Common myeloid progenitor, CD34-positive (primary cell): ENCODE measurements at regions not wholly inside any gene's neighbourhood (a gene's known extent, or its start where the extent isn't known, plus 50 kb on each side); places are given as distances from the start of the nearest gene placed in this dataset.

Experiments
- CTCF ChIA-PET: fragments of 350-600 bp; sonication (Branson Sonifier 250); formaldehyde crosslinking; loops from one replicate; lab custom pipeline; 2021; ENCODE audit warnings: antibody characterized with exemption; lab: Charles Lee
- POLR2A ChIA-PET: fragments of 350-600 bp; sonication (Branson Sonifier 250); formaldehyde crosslinking; loops from one replicate; lab custom pipeline; 2021; ENCODE audit warnings: antibody characterized with exemption; lab: Charles Lee
- DNase-seq, 3 donors: peaks; one replicate each; pipeline versions ENCODE4 v3.0.0 to v3.0.0-alpha.2; 2013
- H3K27ac ChIP-seq, 2 experiments: 1 replicate in 1 of 2; 2 replicates in 1 of 2; pipeline ENCODE4 v1.7.0; 2013; ENCODE audit warnings: inconsistent platforms in 2 of 2, low read length in 2 of 2, mild to moderate bottlenecking in 2 of 2, low read depth in 1 of 2, moderate library complexity in 1 of 2; ENCODE audit not compliant: severe bottlenecking in 2 of 2, insufficient read depth in 1 of 2, poor library complexity in 1 of 2
- H3K27me3 ChIP-seq, 5 experiments: replicated peaks in 2 of 5; 1 replicate in 3 of 5; 2 replicates in 2 of 5; pipeline versions ENCODE4 v1.6.1 to v1.7.0; 2013; ENCODE audit warnings: low read length in 4 of 5, mild to moderate bottlenecking in 2 of 5, moderate library complexity in 2 of 5, inconsistent platforms in 1 of 5; ENCODE audit not compliant: insufficient read depth in 5 of 5, control insufficient read depth in 4 of 5
- H3K36me3 ChIP-seq, 4 experiments: 1 replicate in 2 of 4; 2 replicates in 2 of 4; pipeline versions ENCODE4 v1.6.1 to v1.7.0; 2013; ENCODE audit warnings: low read length in 3 of 4, control low read depth in 1 of 4, mild to moderate bottlenecking in 1 of 4; ENCODE audit not compliant: control insufficient read depth in 4 of 4, insufficient read depth in 4 of 4
- H3K4me1 ChIP-seq, 4 experiments: 1 replicate in 3 of 4; 2 replicates in 1 of 4; pipeline versions ENCODE4 v1.6.1 to v1.7.1; 2013; ENCODE audit warnings: low read length in 3 of 4, mild to moderate bottlenecking in 3 of 4, control low read depth in 1 of 4, inconsistent platforms in 1 of 4, moderate library complexity in 1 of 4; ENCODE audit not compliant: control insufficient read depth in 4 of 4, insufficient read depth in 4 of 4; ENCODE audit errors: control extremely low read depth in 1 of 4
- H3K4me3 ChIP-seq, 7 experiments: 1 replicate in 4 of 7; 2 replicates in 3 of 7; pipeline versions ENCODE4 v1.5.1 to v1.7.0; 2013; ENCODE audit warnings: mild to moderate bottlenecking in 7 of 7, low read length in 6 of 7, moderate library complexity in 6 of 7, inconsistent platforms in 2 of 7, low read depth in 2 of 7, control low read depth in 1 of 7; ENCODE audit not compliant: insufficient read depth in 4 of 7, control insufficient read depth in 1 of 7; ENCODE audit errors: extremely low read depth in 1 of 7
- H3K9me3 ChIP-seq, 5 experiments: 1 replicate in 4 of 5; 2 replicates in 1 of 5; pipeline versions ENCODE4 v1.6.1 to v1.7.1; 2013; ENCODE audit warnings: low read length in 4 of 5, mild to moderate bottlenecking in 2 of 5, inconsistent platforms in 1 of 5, low read depth in 1 of 5, moderate library complexity in 1 of 5; ENCODE audit not compliant: control insufficient read depth in 4 of 5, insufficient read depth in 2 of 5; ENCODE audit errors: control extremely low read depth in 1 of 5
- WGBS: methylation state at CpG from one replicate; pipeline ENCODE4 v1.1.5; 2013; ENCODE audit not compliant: insufficient coverage; 5-methylcytosine and 5-hydroxymethylcytosine counted together

DNA sequence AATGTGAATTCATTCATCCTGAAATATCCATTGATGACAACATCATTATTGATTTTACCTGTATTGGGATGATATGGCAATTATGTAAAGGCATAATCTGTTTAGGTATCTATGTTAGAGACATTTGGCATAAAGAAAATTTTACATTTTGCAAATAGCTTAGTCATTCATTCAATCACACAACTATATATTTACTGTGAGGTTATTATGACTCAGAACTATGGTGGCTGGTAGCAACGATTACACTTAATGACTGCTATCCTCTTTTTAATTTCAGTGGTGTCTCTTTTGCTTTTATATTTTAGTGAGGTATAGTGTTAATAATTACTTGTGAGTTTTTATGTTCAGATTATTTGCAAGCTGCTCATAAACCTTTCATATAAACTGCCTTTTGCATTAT is 955.9 kb downstream of the SLITRK6 start:
- Histone ChIP-seq H3K27me3 (no peaks in the 10 kb centered on the region), H3K4me1 (no peaks in the 10 kb centered on the region), H3K4me3 (no peak overlapping the region), H3K27ac (no peak overlapping the region), H3K9me3 (peaks cover 0 to 2% (median 0%) of the 10 kb centered on the region in 5 experiments), H3K36me3 (no peaks in the 10 kb centered on the region)
- ChIA-PET CTCF (interaction anchor here (0.8 to 1.4 kb wide), 3 partner anchors 9 to 58 kb away, joined by 3 read pairs; no protein-coding TSS in a partner anchor), POLR2A (no interaction called here)
- no CpG with 5 or more reads among the region's 1 CpG for WGBS
- peak in 2 of 3 donors; percentile 16 to 27 for DNase-seq

DNA sequence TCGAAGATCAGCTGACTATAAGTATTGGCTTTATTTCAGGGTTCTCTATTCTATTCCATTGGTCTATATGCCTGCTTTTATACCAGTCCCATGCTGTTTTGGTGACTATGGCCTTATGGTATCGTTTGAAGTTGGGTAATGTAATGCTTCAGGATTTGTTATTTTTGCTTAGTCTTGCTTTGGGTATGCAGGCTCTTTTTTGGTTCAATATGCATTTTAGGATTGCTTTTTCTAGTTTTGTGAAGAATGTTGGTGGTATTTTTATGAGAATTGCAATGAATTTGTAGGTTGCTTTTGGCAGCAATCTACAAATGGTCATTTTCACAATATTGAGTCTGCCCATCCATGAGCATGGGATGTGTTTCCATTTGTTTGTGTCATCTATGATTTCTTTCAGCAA is 951.9 kb upstream of the SLITRK1 start:
- POLR2A ChIA-PET = no interaction called here

DNA sequence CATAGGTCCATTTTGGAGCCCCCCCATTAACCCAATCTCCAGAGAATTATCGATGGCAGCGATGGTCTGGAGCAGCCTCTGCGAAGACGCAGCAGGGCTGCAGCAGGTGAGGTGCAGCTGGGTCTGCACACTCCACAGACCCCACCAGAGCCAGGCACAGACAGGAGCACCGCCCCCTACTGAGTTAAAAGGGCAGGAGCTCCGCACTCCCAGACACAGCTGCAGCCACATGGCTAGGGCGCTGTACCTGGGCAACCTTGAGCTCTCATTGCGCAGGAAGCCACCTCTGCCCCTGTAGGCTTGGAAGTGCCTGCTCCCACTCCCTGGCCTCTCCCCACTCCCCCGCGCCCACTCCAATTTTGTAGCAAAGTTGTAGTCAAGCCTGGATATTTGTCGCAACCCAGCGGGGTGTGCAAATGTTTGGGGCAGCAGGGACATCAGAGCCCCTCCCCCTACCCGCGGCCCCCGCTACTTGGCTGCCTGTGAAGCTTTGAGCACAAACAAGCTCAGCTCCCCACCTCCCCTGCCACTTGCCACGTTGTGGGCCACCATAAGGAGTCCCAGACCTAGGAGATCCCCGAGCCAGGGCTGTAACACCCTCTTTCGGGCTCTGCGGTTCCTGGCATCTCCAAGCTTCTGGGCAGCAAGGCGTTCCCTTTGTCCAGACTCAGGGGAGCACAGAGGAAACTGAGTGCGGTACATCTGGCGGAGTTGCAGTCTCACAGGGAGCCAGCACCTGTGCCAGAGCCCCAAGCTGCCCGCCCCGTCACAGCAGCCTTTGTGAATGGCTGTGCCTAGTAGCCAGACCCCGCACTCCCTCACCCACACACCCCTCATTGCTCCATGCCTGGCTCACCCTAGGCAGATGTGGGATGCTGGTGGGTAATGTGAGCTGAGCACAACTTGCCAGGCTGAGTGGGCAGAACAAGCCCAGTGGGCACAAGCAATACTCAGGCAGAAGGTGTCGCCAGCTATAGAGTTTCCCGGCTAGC is 949.7 kb upstream of the SLITRK1 start:
- H3K36me3 ChIP-seq = no peaks in the 10 kb centered on the region
- no peaks in the 10 kb centered on the region for H3K4me1 ChIP-seq
- WGBS = 97% methylated on average over 20 of the region's 27 CpGs
- no peaks in the 10 kb centered on the region for H3K27me3 ChIP-seq
- POLR2A ChIA-PET = no interaction called here
- peaks cover 0 to 3% (median 0%) of the 10 kb centered on the region in 5 experiments for H3K9me3 ChIP-seq
- no peak overlapping the region for H3K27ac ChIP-seq
- H3K4me3 ChIP-seq = no peak overlapping the region
- CTCF ChIA-PET = no interaction called here
- no peak for DNase-seq

More for the DNA sequence above, 951.9 kb upstream of the SLITRK1 start:
- Histone ChIP-seq H3K4me1 (no peaks in the 10 kb centered on the region), H3K36me3 (no peaks in the 10 kb centered on the region), H3K27ac (no peak overlapping the region), H3K9me3 (peaks cover 0 to 3% (median 0%) of the 10 kb centered on the region in 5 experiments), H3K4me3 (no peak overlapping the region), H3K27me3 (no peaks in the 10 kb centered on the region)
- CTCF ChIA-PET = interaction anchor here (0.9 kb wide), 1 partner anchor 9 kb away, joined by 3 read pairs; no protein-coding TSS in a partner anchor
- 93% methylated on average over 2 of the region's 2 CpGs for WGBS
- DNase-seq = no peak

DNA sequence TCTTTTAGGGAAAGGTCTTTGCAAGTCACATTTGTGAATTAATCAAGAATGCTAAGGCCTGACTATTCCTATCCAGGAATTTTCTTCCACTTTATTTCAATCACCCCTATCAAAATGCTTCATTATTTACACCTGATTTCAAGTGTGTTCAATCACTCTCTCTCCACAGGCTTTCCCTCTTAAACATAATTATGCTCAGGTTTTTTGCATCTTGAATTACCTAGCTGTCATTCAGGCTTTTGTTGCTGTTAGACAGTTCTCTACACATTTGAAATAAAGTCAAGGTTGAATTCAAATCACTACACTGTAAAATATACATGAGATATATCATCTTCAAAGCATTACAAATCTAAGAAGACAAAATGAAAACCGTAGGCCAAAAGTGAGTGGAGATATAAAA is 941.3 kb upstream of the SLITRK1 start:
- ChIA-PET POLR2A (no interaction called here), CTCF (no interaction called here)
- Histone ChIP-seq H3K27ac (no peak overlapping the region), H3K36me3 (no peaks in the 10 kb centered on the region), H3K4me1 (no peaks in the 10 kb centered on the region), H3K4me3 (no peak overlapping the region), H3K27me3 (no peaks in the 10 kb centered on the region), H3K9me3 (no peaks in the 10 kb centered on the region)
- 100% methylated on average over 1 of the region's 1 CpG for WGBS
- no peak for DNase-seq

DNA sequence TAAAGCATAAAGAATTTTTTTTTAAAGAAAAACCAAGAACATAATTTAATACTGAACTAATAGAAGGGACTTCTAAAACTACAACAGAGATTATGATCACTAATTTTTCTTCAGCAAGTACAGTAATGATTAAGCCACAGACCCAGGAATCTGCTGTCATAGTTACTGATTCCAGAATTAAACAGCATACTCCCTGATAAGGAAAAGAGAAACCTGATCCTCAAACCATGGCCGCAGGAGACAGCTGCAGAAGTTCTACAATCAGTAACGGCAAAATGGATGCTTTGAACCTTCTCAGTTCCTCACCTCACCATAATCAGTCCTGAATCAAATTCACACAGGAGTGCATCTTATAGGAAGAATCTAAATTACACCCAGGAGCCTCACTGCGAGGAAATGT is 939.0 kb upstream of the SLITRK1 start:
- H3K27ac ChIP-seq = no peak overlapping the region
- no peaks in the 10 kb centered on the region for H3K4me1 ChIP-seq
- ChIA-PET POLR2A (no interaction called here), CTCF (no interaction called here)
- no peaks in the 10 kb centered on the region for H3K27me3 ChIP-seq
- DNase-seq = no peak
- whole genome bisulfite sequencing = 89% methylated on average over 3 of the region's 3 CpGs
- H3K9me3 ChIP-seq = no peaks in the 10 kb centered on the region
- H3K4me3 ChIP-seq = no peak overlapping the region
- no peaks in the 10 kb centered on the region for H3K36me3 ChIP-seq

DNA sequence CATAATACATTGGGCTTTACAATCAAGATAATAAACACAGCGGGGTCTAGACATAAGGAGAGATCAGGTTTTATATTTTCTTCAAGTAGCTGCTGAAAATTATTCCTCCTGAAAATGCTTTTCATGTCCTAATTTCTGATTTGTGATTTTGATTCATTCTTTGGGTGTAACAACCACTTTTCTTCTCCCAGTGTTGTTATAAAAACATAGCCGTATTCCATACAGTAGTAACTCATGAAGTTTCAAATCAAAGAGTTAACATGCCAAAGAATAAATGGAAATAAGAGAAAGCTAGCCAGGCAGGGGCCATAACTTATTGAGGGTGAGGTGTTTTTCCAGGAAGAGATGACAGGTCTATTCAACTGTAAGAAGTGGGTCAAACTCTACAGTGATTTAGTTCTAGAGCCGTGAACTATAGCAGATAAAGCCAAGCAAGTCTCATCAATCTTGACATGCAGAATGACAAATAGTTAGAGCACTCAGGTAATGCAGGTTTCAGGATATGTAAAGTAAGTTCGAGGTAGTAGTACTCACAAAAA is 934.4 kb upstream of the SLITRK1 start:
- Histone ChIP-seq H3K9me3 (no peaks in the 10 kb centered on the region), H3K4me1 (no peaks in the 10 kb centered on the region), H3K27me3 (no peaks in the 10 kb centered on the region), H3K36me3 (no peaks in the 10 kb centered on the region), H3K4me3 (no peak overlapping the region), H3K27ac (no peak overlapping the region)
- CTCF ChIA-PET = no interaction called here
- POLR2A ChIA-PET = no interaction called here
- 100% methylated on average over 1 of the region's 4 CpGs for WGBS
- no peak for DNase-seq

DNA sequence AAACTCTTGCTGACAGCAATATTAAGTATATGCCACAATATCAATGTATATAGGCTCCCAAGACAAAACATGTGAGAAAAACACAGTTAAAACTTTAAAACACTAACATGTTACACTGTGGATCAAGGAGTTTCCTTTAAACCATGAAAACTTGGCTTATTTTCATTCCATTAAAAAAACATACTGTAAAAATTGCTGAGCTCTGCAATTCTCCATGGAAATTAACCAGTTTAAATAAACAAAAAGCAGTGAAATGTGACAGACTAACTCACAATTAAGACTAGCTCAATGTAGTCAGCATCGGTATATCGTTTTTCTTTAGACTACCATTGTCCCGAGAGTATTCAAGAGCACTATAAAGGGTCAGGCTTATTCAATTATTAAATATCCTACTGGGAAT is 930.5 kb upstream of the SLITRK1 start:
- H3K36me3 ChIP-seq = no peaks in the 10 kb centered on the region
- no CpG with 5 or more reads among the region's 3 CpGs for WGBS
- H3K4me1 ChIP-seq = no peaks in the 10 kb centered on the region
- no peak for DNase-seq
- ChIA-PET POLR2A (no interaction called here), CTCF (no interaction called here)
- H3K9me3 ChIP-seq = no peaks in the 10 kb centered on the region
- no peak overlapping the region for H3K4me3 ChIP-seq
- H3K27ac ChIP-seq = no peak overlapping the region
- H3K27me3 ChIP-seq = no peaks in the 10 kb centered on the region
